ENCODE measurements at regions not wholly inside any gene's neighbourhood (a gene's known extent, or its start where the extent isn't known, plus 50 kb on each side); places are given as distances from the start of the nearest gene placed in this dataset.

- Mint-ChIP-seq H3K36me3 (ENCODE audit: low read depth) (no peaks in the 10 kb centered on the region), H3K27me3 (no peaks in the 10 kb centered on the region), H3K9me3 (peaks cover 3% of the 10 kb centered on the region), H3K27ac (no peak overlapping the region), H3K4me1 (ENCODE audit: low read depth) (no peaks in the 10 kb centered on the region), H3K4me3 (no peak overlapping the region)
- no peak for DNase-seq
- no peak overlapping the region for H3K27ac ChIP-seq (ENCODE audit: low read depth in 1 of 2, low read length in 2 of 2)
- no peaks in the 10 kb centered on the region for H3K36me3 ChIP-seq (ENCODE audit: insufficient read depth, low read length)
- TF ChIP-seq CTCF (IDR thresholded peaks at IDR 0.05) = no peak
- H3K9me3 ChIP-seq (ENCODE audit: control insufficient read depth in 1 of 2, insufficient read depth in 1 of 2, low read length in 2 of 2) = peaks cover 0 to 10% of the 10 kb centered on the region in 2 experiments
- ChIA-PET CTCF (no interaction called here), POLR2A (no interaction called here)
- no peak overlapping the region for H3K4me3 ChIP-seq (ENCODE audit: low read length)
- no peaks in the 10 kb centered on the region for H3K4me1 ChIP-seq (ENCODE audit: insufficient read depth, low read length)
- intact Hi-C loops (cut with DNase I, micrococcal nuclease) = no loop called here
- ATAC-seq (ENCODE audit: poor library complexity) = no peak
- H3K27me3 ChIP-seq (ENCODE audit: control insufficient read depth in 1 of 2, insufficient read depth in 2 of 2, low read length in 2 of 2) = no peaks in the 10 kb centered on the region
Observed at GRCh38 chr9:81372628-81373191, 316.6 kb downstream of the TLE1 start.

- DNase-seq = no peak
- H3K9me3 Mint-ChIP-seq = peaks cover 3% of the 10 kb centered on the region
- no peaks in the 10 kb centered on the region for H3K36me3 Mint-ChIP-seq (ENCODE audit: low read depth)
- intact Hi-C loops (cut with DNase I, micrococcal nuclease) = no loop called here
- ATAC-seq (ENCODE audit: poor library complexity) = no peak
- ChIA-PET POLR2A (no interaction called here), CTCF (no interaction called here)
- TF ChIP-seq CTCF (IDR thresholded peaks at IDR 0.05) = no peak
- H3K4me1 Mint-ChIP-seq (ENCODE audit: low read depth) = no peaks in the 10 kb centered on the region
- H3K27ac Mint-ChIP-seq = no peak overlapping the region
- H3K36me3 ChIP-seq (ENCODE audit: insufficient read depth, low read length) = no peaks in the 10 kb centered on the region
- H3K4me3 ChIP-seq (ENCODE audit: low read length) = no peak overlapping the region
- H3K27ac ChIP-seq (ENCODE audit: low read depth in 1 of 2, low read length in 2 of 2) = no peak overlapping the region
- H3K27me3 ChIP-seq (ENCODE audit: control insufficient read depth in 1 of 2, insufficient read depth in 2 of 2, low read length in 2 of 2) = no peaks in the 10 kb centered on the region
- H3K4me3 Mint-ChIP-seq = no peak overlapping the region
- no peaks in the 10 kb centered on the region for H3K4me1 ChIP-seq (ENCODE audit: insufficient read depth, low read length)
- peaks cover 0 to 10% of the 10 kb centered on the region in 2 experiments for H3K9me3 ChIP-seq (ENCODE audit: control insufficient read depth in 1 of 2, insufficient read depth in 1 of 2, low read length in 2 of 2)
- no peaks in the 10 kb centered on the region for H3K27me3 Mint-ChIP-seq
Observed at GRCh38 chr9:81371824-81372223, 317.5 kb downstream of the TLE1 start.

- no peak overlapping the region for H3K27ac Mint-ChIP-seq
- no peak for TF ChIP-seq CTCF (IDR thresholded peaks at IDR 0.05)
- Histone ChIP-seq H3K4me1 (ENCODE audit: insufficient read depth, low read length) (no peaks in the 10 kb centered on the region), H3K4me3 (ENCODE audit: low read length) (no peak overlapping the region), H3K36me3 (ENCODE audit: insufficient read depth, low read length) (no peaks in the 10 kb centered on the region), H3K27ac (ENCODE audit: low read depth in 1 of 2, low read length in 2 of 2) (no peak overlapping the region), H3K27me3 (ENCODE audit: control insufficient read depth in 1 of 2, insufficient read depth in 2 of 2, low read length in 2 of 2) (no peaks in the 10 kb centered on the region), H3K9me3 (ENCODE audit: control insufficient read depth in 1 of 2, insufficient read depth in 1 of 2, low read length in 2 of 2) (peaks cover 0 to 10% of the 10 kb centered on the region in 2 experiments)
- ATAC-seq (ENCODE audit: poor library complexity) (no peak), DNase-seq (no peak)
- POLR2A ChIA-PET = no interaction called here
- H3K4me3 Mint-ChIP-seq = no peak overlapping the region
- intact Hi-C loops (cut with DNase I, micrococcal nuclease) = no loop called here
- no peaks in the 10 kb centered on the region for H3K4me1 Mint-ChIP-seq (ENCODE audit: low read depth)
- CTCF ChIA-PET = no interaction called here
- no peaks in the 10 kb centered on the region for H3K36me3 Mint-ChIP-seq (ENCODE audit: low read depth)
- H3K9me3 Mint-ChIP-seq = peaks cover 6% of the 10 kb centered on the region
- no peaks in the 10 kb centered on the region for H3K27me3 Mint-ChIP-seq
Observed at GRCh38 chr9:81370650-81371049, 318.7 kb downstream of the TLE1 start.

All from CD4-positive, alpha-beta T cell (primary cell).